Activated effector memory CD4-positive, alpha-beta T cell treated with anti-CD3 and anti-CD28 coated beads, Interleukin-2, amount 50 U/mL, for 16 hours (primary cell): ENCODE measurements at regions not wholly inside any gene's neighbourhood (a gene's known extent, or its start where the extent isn't known, plus 50 kb on each side); places are given as distances from the start of the nearest gene placed in this dataset.

Experiments used
- DNase-seq: peaks from one replicate; pipeline ENCODE4 v3.0.0-alpha.2; 2020

- no peak for DNase-seq
These were observed 96.1 kb downstream of the VEGFA start for GRCh38 chr6:43865932-43866645.

GRCh38 chr6:43865086-43865485 is 95.1 kb downstream of the VEGFA start:
- DNase-seq = no peak

DNA sequence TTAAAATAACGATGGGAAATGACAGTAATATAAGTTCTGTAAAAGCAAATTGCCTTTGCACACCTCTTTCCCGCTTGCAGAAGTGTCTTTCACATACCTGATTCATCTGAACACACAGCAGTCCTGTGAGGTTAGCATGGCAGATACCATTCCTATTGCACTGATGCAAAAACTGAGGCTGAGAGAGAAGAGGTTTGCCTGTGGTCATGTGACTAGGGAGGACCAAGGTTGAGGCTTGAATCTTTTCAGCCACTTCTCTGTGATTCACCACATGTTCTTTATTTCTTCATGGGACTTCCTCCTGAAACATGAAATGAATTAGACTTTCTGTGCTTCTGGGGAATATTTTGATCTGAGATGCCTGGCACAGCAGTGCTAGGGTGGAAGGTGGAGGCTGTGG is 92.9 kb downstream of the VEGFA start:
- no peak for DNase-seq

- DNase-seq = no peak
These were observed 91.3 kb downstream of the VEGFA start for GRCh38 chr6:43861212-43861894.

DNA sequence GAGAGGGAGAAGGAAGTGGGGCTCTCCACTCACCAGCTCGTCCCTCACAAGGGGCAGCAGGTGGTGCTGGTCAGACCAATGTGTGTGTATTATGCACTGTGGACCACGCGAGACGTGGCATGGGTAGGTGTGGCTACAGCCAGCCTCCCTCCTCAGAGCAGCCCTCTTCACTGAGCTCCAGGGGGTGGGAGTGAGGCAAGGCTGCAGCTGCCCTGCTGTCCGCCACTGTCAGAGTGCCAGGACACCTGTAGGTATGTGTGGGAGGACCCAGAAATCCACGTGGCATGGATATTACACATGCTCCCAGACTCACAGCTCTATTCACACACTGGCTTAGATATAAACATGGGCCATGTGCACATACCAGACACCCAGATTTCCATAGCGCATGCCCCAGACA is 90.3 kb downstream of the VEGFA start:
- no peak for DNase-seq

GRCh38 chr6:43859213-43859612 is 89.2 kb downstream of the VEGFA start:
- DNase-seq = no peak

DNA sequence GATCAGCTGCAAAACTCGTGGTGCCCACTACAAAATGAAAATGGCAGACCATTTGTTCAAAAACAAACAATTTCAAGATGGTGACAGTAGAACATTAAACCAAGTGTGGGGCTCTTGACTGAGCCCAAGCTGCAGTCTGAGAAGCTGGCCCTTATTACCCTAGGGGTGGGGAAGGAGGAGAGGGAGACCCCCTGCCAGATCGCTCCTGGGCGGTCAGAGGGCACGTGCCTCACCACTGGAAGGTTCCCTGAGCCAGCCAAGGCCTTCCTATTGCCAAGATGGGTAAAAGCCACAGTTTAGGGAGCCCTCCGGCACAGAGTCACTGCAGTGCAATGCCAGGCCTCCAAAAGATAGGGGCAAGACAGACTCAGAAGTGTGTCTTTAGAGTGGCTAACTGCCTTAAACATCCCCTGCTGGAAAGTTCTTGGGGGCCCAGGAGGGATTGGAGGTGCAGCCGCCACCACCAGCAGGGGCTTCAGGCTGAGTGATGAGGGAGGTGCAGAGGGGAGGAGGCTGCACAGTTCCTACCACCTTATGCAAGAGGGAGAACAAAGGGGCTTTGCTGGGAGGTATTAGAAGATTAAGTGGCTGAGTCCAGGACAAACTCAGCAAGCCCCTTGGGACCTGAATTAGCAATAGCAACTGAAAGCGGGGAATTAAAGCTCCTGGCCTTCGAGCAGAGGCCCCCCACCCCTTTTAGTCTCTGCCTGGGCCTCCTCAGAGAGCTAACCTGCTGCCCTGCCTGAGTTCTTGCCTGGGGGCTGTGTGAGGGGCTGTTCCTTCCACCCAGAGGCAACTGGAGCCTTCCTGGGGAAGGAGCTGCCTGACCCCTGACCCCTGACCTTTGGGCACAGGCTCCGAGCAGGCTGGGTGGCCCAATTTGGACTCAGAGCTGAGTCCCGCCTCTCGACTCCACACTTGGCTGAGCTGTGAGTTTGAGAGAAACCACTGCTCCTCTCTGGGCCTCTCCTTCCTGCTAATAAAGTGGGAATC is 88.4 kb downstream of the VEGFA start:
- no peak for DNase-seq

- no peak for DNase-seq
These were observed 86.2 kb downstream of the VEGFA start for GRCh38 chr6:43856005-43856765.

GRCh38 chr6:43855247-43855646 is 85.2 kb downstream of the VEGFA start:
- DNase-seq = no peak

GRCh38 chr6:43853066-43853650 is 83.1 kb downstream of the VEGFA start:
- DNase-seq = no peak

DNA sequence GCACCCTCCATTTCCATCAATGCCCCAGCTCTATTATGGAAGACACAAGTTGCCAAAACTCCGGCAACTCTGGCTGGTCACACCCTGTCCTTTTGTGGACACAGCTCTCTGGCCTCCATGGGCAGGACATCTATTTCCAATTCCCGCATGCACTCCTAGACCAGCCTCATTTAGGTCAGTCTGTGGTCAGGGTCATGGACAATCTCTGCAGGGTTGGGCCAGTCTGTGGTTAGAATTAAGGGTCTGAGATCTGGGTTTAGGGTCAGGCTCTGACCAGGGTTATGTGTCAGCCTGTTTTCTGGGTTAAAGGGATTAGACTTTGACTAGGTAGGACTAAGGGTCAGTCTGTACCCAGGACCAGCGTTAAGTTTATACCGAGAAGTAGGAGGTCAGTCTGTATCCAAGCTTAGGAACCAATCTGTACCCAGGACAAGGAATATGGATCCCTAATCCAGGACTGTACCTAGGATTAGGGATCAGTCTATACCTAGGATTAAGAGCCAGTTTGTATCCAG is 82.4 kb downstream of the VEGFA start:
- no peak for DNase-seq

DNA sequence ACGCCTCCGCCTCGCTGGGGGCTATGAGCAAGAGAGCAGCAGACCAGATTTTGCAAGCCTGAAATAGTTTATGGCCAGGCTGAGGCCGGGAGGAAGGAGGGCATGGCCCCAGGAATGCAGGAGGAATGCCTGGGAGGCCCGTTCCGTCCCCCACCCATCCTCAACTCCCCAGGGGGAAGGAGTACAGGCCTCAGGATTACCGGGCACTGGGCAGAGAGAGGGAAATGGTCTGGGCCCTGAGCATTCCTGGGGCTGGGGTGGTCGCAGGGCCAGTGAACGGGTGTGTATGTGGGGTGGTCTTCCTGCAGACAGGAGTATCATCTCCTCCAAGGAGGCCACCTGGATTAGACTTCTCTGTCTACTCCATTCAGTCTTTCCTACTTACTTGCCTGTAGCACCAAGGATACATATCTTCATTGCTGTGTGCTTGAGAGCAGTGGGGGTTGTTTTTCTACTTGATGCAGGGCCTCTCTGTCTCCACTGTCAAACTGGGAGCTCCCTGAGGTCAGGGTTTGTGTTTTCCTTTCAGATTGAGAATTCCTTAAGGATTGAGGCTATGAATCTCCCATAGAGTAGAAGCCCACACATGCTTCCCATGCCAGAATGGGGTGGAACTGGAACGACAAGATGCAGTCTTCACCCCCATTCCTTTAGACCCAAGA is 81.3 kb downstream of the VEGFA start:
- no peak for DNase-seq

DNA sequence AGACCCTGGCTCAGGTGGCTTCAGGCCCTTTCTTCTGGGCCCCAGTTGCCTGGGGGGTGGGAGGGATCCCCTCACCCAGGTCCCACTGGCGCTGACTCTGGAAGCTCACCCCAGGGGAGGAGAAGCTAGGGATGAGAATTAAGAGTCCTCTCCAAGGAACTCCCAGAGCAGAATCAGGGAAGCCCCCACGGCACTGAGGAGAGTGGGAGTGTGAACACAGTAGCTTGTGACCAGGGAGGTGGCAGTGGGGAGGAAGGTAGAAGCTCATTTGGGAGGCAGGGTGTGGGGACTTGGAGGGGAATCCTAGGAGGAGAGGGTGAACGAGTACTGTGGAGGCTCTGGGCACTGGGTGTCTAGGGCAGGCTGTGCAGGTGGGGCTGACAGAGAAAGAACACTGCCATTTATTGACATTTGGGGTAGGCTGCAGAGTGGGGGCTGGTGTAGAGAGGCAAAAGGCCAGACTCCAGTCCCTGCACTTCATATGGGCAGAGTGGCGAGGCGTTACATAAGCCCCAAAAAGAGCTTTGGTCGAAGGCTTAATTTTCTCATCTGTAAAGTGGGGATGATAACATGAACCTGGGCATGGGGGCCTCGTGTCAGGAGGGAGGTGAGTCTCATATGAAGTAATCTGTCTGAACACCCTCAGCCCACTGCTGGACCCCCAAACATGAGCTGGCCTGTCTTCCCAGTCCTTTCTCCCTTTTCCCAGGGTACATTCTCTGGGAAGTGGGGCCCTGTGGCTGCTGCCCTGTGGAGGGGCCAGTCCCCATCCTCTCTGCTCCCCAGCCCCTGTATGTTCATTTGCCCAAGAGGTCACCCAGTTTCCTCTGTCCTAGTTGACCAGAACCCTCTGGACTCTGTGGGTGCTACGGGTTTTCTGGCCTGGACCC is 80.5 kb downstream of the VEGFA start:
- no peak for DNase-seq

DNA sequence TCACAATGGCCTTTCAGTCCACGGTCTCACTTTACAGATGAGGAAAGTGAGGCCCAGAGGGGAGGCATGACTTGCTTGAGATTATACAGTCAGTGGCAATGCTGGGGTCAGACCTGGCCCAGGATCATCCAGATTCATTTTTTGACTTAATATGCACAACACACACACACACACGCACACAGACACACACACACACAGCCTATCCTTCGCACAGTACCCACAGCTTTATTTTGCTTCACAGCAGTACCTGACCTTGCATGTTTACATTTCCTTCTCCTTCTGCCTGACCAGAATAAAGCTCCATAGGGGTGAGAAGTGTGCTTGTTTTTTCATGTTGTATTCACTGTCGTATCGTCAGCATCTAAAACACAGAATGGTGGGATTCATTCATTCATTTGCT is 79.8 kb downstream of the VEGFA start:
- no peak for DNase-seq

- DNase-seq = no peak
These were observed 78.8 kb downstream of the VEGFA start for GRCh38 chr6:43848671-43849391.

DNA sequence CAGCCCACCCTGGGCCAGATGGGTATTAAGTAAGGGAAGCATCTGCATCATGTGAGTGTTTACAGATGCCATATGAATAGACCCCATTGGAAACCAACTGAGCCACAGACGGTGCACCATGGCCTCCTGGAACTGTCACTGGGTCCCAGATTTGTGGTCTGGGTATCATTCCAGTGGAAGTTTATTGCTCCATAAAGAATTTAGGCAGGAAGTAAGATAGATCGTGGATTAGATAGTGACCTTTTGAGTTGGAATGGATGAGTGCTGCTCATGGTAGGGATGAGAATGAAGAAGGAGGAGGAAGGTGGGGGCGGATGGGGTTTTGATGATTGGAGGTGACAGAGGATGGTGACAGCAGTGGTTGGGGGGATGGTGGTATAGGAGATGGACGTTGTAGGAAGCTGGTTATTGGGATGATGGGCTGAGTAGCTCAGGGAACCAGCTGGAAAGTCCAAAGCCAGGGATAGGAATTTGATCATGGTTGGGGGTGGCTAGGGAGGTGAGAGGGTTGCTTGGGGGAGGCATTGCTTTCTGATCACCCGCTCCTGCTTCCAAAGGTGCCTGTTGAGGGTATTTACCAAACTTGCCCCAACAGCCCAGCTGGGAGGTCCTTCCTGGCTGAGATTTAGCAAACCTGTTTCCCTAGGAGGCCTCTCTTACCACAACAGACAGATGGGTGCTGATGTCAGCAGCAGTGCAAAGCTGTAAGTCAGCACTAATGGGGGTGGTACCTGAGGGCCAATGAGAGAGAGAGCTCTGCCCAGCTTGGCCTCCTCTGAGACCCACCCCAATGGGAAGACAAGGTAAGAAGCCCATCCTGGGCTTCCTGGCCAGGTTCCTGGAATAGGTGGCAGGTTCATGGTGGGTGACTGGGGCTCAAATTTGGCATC is 78.0 kb downstream of the VEGFA start:
- DNase-seq = no peak

GRCh38 chr6:43846556-43846955 is 76.5 kb downstream of the VEGFA start:
- DNase-seq = no peak

- DNase-seq = no peak
These were observed 75.6 kb downstream of the VEGFA start for GRCh38 chr6:43845646-43846045.
